ENCODE measurements at regions not wholly inside any gene's neighbourhood (a gene's known extent, or its start where the extent isn't known, plus 50 kb on each side); places are given as distances from the start of the nearest gene placed in this dataset.

- ChIA-PET POLR2A (ENCODE audit: unreplicated experiment) (no interaction called here), CTCF (interaction anchor here (1.1 kb wide), 1 partner anchor 30 kb away, joined by 6 read pairs; no protein-coding TSS in a partner anchor)
- no peaks in the 10 kb centered on the region for H3K9me3 ChIP-seq (ENCODE audit: control insufficient read depth, insufficient read depth, low read length)
- no TSS peak for BruUV-seq (replicated peaks)
- WGBS, 2 experiments (ENCODE audit: extremely low coverage in 2 of 2, insufficient read length in 1 of 2): no CpG with 5 or more reads among the region's 3 CpGs
- no peak overlapping the region for H3K4ac ChIP-seq (ENCODE audit: low read depth, low read length)
- no peaks in the 10 kb centered on the region for H4K20me1 ChIP-seq (ENCODE audit: insufficient read depth, low read length)
- no peak overlapping the region for H2AK9ac ChIP-seq (replicated peaks; ENCODE audit: low read depth, low read length, poor library complexity)
- no peak overlapping the region for H4K5ac ChIP-seq (ENCODE audit: low read depth, low read length)
- H3K27ac ChIP-seq (ENCODE audit: insufficient read depth, low read length): no peak overlapping the region
- no peak overlapping the region for H2BK15ac ChIP-seq (ENCODE audit: low read depth, low read length)
- H3K4me1 ChIP-seq (ENCODE audit: control insufficient read depth, insufficient read depth, low read length): no peaks in the 10 kb centered on the region
- TF ChIP-seq CTCF (conservative IDR thresholded peaks at IDR 0.05; ENCODE audit: low read depth, low read length) (no peak), RFX5 (IDR thresholded peaks at IDR 0.05; ENCODE audit: low read depth, low read length) (no peak), USF2 (IDR thresholded peaks at IDR 0.05; ENCODE audit: low read depth, low read length) (no peak), POLR2A (IDR thresholded peaks at IDR 0.05; ENCODE audit: low read depth, low read length) (no peak), ELK1 (IDR thresholded peaks at IDR 0.05; ENCODE audit: borderline replicate concordance, low read depth, low read length) (no peak), MAZ (IDR thresholded peaks at IDR 0.05; ENCODE audit: borderline replicate concordance, low read depth, low read length) (no peak), SMC3 (IDR thresholded peaks at IDR 0.05; ENCODE audit: low read depth, low read length) (no peak), RCOR1 (IDR thresholded peaks at IDR 0.05; ENCODE audit: insufficient replicate concordance, low read length) (no peak), RAD21 (IDR thresholded peaks at IDR 0.05; ENCODE audit: low read length) (no peak), FOS (IDR thresholded peaks at IDR 0.05; ENCODE audit: low read depth, low read length) (no peak), BHLHE40 (IDR thresholded peaks at IDR 0.05; ENCODE audit: low read depth, low read length) (no peak), MAFK (IDR thresholded peaks at IDR 0.05; ENCODE audit: low read depth, low read length) (no peak), CEBPB (IDR thresholded peaks at IDR 0.05; ENCODE audit: low read depth, low read length) (no peak), CHD1 (IDR thresholded peaks at IDR 0.05; ENCODE audit: low read depth, low read length) (no peak), MXI1 (IDR thresholded peaks at IDR 0.05; ENCODE audit: borderline replicate concordance, low read depth, low read length) (no peak)
- no peak for ATAC-seq (ENCODE audit: low read depth)
- no peak overlapping the region; the same call in 1 of the 2 replicates for H3K23ac ChIP-seq (ENCODE audit: low read depth, low read length)
- H4K8ac ChIP-seq (ENCODE audit: low read depth in 2 of 2, low read length in 2 of 2): no peak overlapping the region
- H2BK120ac ChIP-seq (ENCODE audit: low read depth, low read length): no peak overlapping the region
- H3K4me2 ChIP-seq (ENCODE audit: low read depth, low read length): no peak overlapping the region
- no peak overlapping the region for H3K56ac ChIP-seq (ENCODE audit: extremely low read depth, insufficient read depth, low read length)
- no peak overlapping the region for H2BK20ac ChIP-seq (ENCODE audit: low read depth, low read length)
- H3K9me1 ChIP-seq (ENCODE audit: insufficient read depth, low read length): no peaks in the 10 kb centered on the region
- no peaks in the 10 kb centered on the region for H3K36me3 ChIP-seq (ENCODE audit: control insufficient read depth, insufficient read depth, low read length)
- in situ Hi-C loops (cut with MboI; ENCODE audit: low sequenced_read_pairs) (no loop called here), intact Hi-C loops (cut with micrococcal nuclease) (no loop called here), dilution Hi-C loops (cut with HindIII; ENCODE audit: low sequenced_read_pairs, unreplicated experiment) (no loop called here)
- no peak overlapping the region for H3K18ac ChIP-seq (ENCODE audit: low read depth, low read length)
- H4K91ac ChIP-seq (ENCODE audit: insufficient read depth, low read depth, low read length): no peak overlapping the region
- no peak overlapping the region for H2AK5ac ChIP-seq (ENCODE audit: low read depth, low read length)
- no peak overlapping the region for H3K14ac ChIP-seq (replicated peaks; ENCODE audit: low read depth, low read length)
- H2BK5ac ChIP-seq (ENCODE audit: low read depth, low read length, poor library complexity, severe bottlenecking): no peak overlapping the region
- DNase-seq: no peak
- H2AFZ ChIP-seq (replicated peaks; ENCODE audit: low read length, poor library complexity): no peak overlapping the region
- H3K27me3 ChIP-seq (ENCODE audit: control insufficient read depth, insufficient read depth, low read length): no peaks in the 10 kb centered on the region; the same call in 1 of the 2 replicates
- H3K79me1 ChIP-seq (ENCODE audit: low read depth in 1 of 2, low read length in 2 of 2): no peaks in the 10 kb centered on the region
- no peak overlapping the region for H3K4me3 ChIP-seq (ENCODE audit: insufficient read depth, low read depth, low read length)
- H3K9ac ChIP-seq (ENCODE audit: low read depth, low read length): no peak overlapping the region
These were observed 356.4 kb downstream of the EFNA5 start for GRCh38 chr5:107314330-107314729.

Measured in IMR-90 (cell line).